SW480 (cell line): ENCODE measurements at regions not wholly inside any gene's neighbourhood (a gene's known extent, or its start where the extent isn't known, plus 50 kb on each side); places are given as distances from the start of the nearest gene placed in this dataset.
A peak's percentile ranks its signal among the peaks of the same experiment; 100 is the strongest.
"Not testable (repeated sequence)": the region's sequence is repeated elsewhere in the genome, so short reads cannot be mapped to it uniquely, and the experiment has no call there.

Experiments
- DNase-seq: peaks from one replicate; pipeline ENCODE4 v3.0.0-alpha.2; 2016; ENCODE audit warnings: low spot score

- DNase-seq = no peak
Observed at GRCh38 chrX:18003876-18004275, 142.8 kb upstream of the RAI2 start.

GRCh38 chrX:18002791-18003190, 141.7 kb upstream of the RAI2 start:
- no peak for DNase-seq

GRCh38 chrX:17994429-17994828, 133.3 kb upstream of the RAI2 start:
- DNase-seq = no peak

GRCh38 chrX:17993062-17993461, 132.0 kb upstream of the RAI2 start:
- DNase-seq = no peak

GRCh38 chrX:17990532-17990931, 129.4 kb upstream of the RAI2 start:
- DNase-seq = no peak

- DNase-seq = peak; percentile 32
Observed at GRCh38 chrX:17987783-17988182, 126.7 kb upstream of the RAI2 start.

- no peak for DNase-seq
Observed at GRCh38 chrX:17986977-17987376, 125.9 kb upstream of the RAI2 start.

- DNase-seq = no peak
Observed at GRCh38 chrX:17986440-17986839, 125.3 kb upstream of the RAI2 start.

GRCh38 chrX:17984415-17984814, 123.3 kb upstream of the RAI2 start:
- no peak for DNase-seq

- no peak for DNase-seq
Observed at GRCh38 chrX:17983389-17983788, 122.3 kb upstream of the RAI2 start.

- no peak for DNase-seq
Observed at GRCh38 chrX:17977696-17978095, 116.6 kb upstream of the RAI2 start.

- no peak for DNase-seq
Observed at GRCh38 chrX:17976955-17977354, 115.9 kb upstream of the RAI2 start.

GRCh38 chrX:17975349-17975748, 114.3 kb upstream of the RAI2 start:
- DNase-seq = not testable (repeated sequence)

- DNase-seq = no peak
Observed at GRCh38 chrX:17968367-17968766, 107.3 kb upstream of the RAI2 start.

GRCh38 chrX:17967888-17968287, 106.8 kb upstream of the RAI2 start:
- DNase-seq = no peak

- no peak for DNase-seq
Observed at GRCh38 chrX:17964871-17965270, 103.8 kb upstream of the RAI2 start.

GRCh38 chrX:17960891-17961290, 99.8 kb upstream of the RAI2 start:
- no peak for DNase-seq

GRCh38 chrX:17944833-17945497, 83.9 kb upstream of the RAI2 start:
- DNase-seq = no peak

GRCh38 chrX:17941171-17941570, 80.1 kb upstream of the RAI2 start:
- DNase-seq = not testable (repeated sequence)

- no peak for DNase-seq
Observed at GRCh38 chrX:17939724-17940123, 78.6 kb upstream of the RAI2 start.

GRCh38 chrX:17933856-17934255, 72.8 kb upstream of the RAI2 start:
- peak; percentile 62 for DNase-seq

- no peak for DNase-seq
Observed at GRCh38 chrX:17932781-17933180, 71.7 kb upstream of the RAI2 start.

GRCh38 chrX:17931855-17932254, 70.8 kb upstream of the RAI2 start:
- no peak for DNase-seq

- DNase-seq = no peak
Observed at GRCh38 chrX:17930850-17931249, 69.8 kb upstream of the RAI2 start.

GRCh38 chrX:17923546-17923945, 62.4 kb upstream of the RAI2 start:
- peak; percentile 23 for DNase-seq
